ENCODE measurements at regions not wholly inside any gene's neighbourhood (a gene's known extent, or its start where the extent isn't known, plus 50 kb on each side); places are given as distances from the start of the nearest gene placed in this dataset.

GRCh38 chr12:3958534-3958933 lies 85.3 kb upstream of the PARP11 start:
- Histone ChIP-seq H3K36me3 (ENCODE audit: control insufficient read depth in 2 of 2, insufficient read depth in 2 of 2, low read length in 2 of 2) (no peaks in the 10 kb centered on the region), H3K27ac (ENCODE audit: low read length) (no peak overlapping the region), H3K4me1 (ENCODE audit: control insufficient read depth, insufficient read depth, low read length) (no peaks in the 10 kb centered on the region), H3K9ac (ENCODE audit: low read length in 2 of 2) (no peak overlapping the region), H3K27me3 (ENCODE audit: control insufficient read depth in 1 of 2, insufficient read depth in 2 of 2, low read length in 2 of 2) (peaks cover 0 to 2% of the 10 kb centered on the region in 2 donors), H3K4me3 (ENCODE audit: low read length in 2 of 2) (no peak overlapping the region), H3K9me3 (ENCODE audit: control insufficient read depth in 2 of 2, low read length in 2 of 2) (no peaks in the 10 kb centered on the region)

GRCh38 chr12:3951380-3952135 lies 78.4 kb upstream of the PARP11 start:
- no peak overlapping the region for H3K27ac ChIP-seq (ENCODE audit: low read length)
- no peaks in the 10 kb centered on the region for H3K4me1 ChIP-seq (ENCODE audit: control insufficient read depth, insufficient read depth, low read length)
- no peaks in the 10 kb centered on the region for H3K36me3 ChIP-seq (ENCODE audit: control insufficient read depth in 2 of 2, insufficient read depth in 2 of 2, low read length in 2 of 2)
- no peaks in the 10 kb centered on the region for H3K27me3 ChIP-seq (ENCODE audit: control insufficient read depth in 1 of 2, insufficient read depth in 2 of 2, low read length in 2 of 2)
- no peak overlapping the region for H3K4me3 ChIP-seq (ENCODE audit: low read length in 2 of 2)
- H3K9ac ChIP-seq (ENCODE audit: low read length in 2 of 2), result no peak overlapping the region
- no peaks in the 10 kb centered on the region for H3K9me3 ChIP-seq (ENCODE audit: control insufficient read depth in 2 of 2, low read length in 2 of 2)

GRCh38 chr12:3950714-3951320 lies 77.6 kb upstream of the PARP11 start:
- Histone ChIP-seq H3K27me3 (ENCODE audit: control insufficient read depth in 1 of 2, insufficient read depth in 2 of 2, low read length in 2 of 2) (no peaks in the 10 kb centered on the region), H3K9me3 (ENCODE audit: control insufficient read depth in 2 of 2, low read length in 2 of 2) (no peaks in the 10 kb centered on the region), H3K9ac (ENCODE audit: low read length in 2 of 2) (no peak overlapping the region), H3K4me1 (ENCODE audit: control insufficient read depth, insufficient read depth, low read length) (no peaks in the 10 kb centered on the region), H3K36me3 (ENCODE audit: control insufficient read depth in 2 of 2, insufficient read depth in 2 of 2, low read length in 2 of 2) (no peaks in the 10 kb centered on the region), H3K4me3 (ENCODE audit: low read length in 2 of 2) (no peak overlapping the region), H3K27ac (ENCODE audit: low read length) (no peak overlapping the region)

GRCh38 chr12:3947781-3948180 lies 74.6 kb upstream of the PARP11 start:
- no peaks in the 10 kb centered on the region for H3K9me3 ChIP-seq (ENCODE audit: control insufficient read depth in 2 of 2, low read length in 2 of 2)
- no peaks in the 10 kb centered on the region for H3K4me1 ChIP-seq (ENCODE audit: control insufficient read depth, insufficient read depth, low read length)
- no peak overlapping the region for H3K9ac ChIP-seq (ENCODE audit: low read length in 2 of 2)
- H3K4me3 ChIP-seq (ENCODE audit: low read length in 2 of 2), result no peak overlapping the region
- H3K36me3 ChIP-seq (ENCODE audit: control insufficient read depth in 2 of 2, insufficient read depth in 2 of 2, low read length in 2 of 2), result no peaks in the 10 kb centered on the region
- no peak overlapping the region for H3K27ac ChIP-seq (ENCODE audit: low read length)
- H3K27me3 ChIP-seq (ENCODE audit: control insufficient read depth in 1 of 2, insufficient read depth in 2 of 2, low read length in 2 of 2), result no peaks in the 10 kb centered on the region

- no peak overlapping the region for H3K9ac ChIP-seq (ENCODE audit: low read length in 2 of 2)
- H3K4me3 ChIP-seq (ENCODE audit: low read length in 2 of 2), result no peak overlapping the region
- no peak overlapping the region for H3K27ac ChIP-seq (ENCODE audit: low read length)
- H3K36me3 ChIP-seq (ENCODE audit: control insufficient read depth in 2 of 2, insufficient read depth in 2 of 2, low read length in 2 of 2), result no peaks in the 10 kb centered on the region
- no peaks in the 10 kb centered on the region for H3K9me3 ChIP-seq (ENCODE audit: control insufficient read depth in 2 of 2, low read length in 2 of 2)
- H3K27me3 ChIP-seq (ENCODE audit: control insufficient read depth in 1 of 2, insufficient read depth in 2 of 2, low read length in 2 of 2), result no peaks in the 10 kb centered on the region
- no peaks in the 10 kb centered on the region for H3K4me1 ChIP-seq (ENCODE audit: control insufficient read depth, insufficient read depth, low read length)
Measured at GRCh38 chr12:3945671-3946070, 72.5 kb upstream of the PARP11 start.

GRCh38 chr12:3944620-3945019 lies 71.4 kb upstream of the PARP11 start:
- no peaks in the 10 kb centered on the region for H3K4me1 ChIP-seq (ENCODE audit: control insufficient read depth, insufficient read depth, low read length)
- H3K9me3 ChIP-seq (ENCODE audit: control insufficient read depth in 2 of 2, low read length in 2 of 2), result no peaks in the 10 kb centered on the region
- no peaks in the 10 kb centered on the region for H3K27me3 ChIP-seq (ENCODE audit: control insufficient read depth in 1 of 2, insufficient read depth in 2 of 2, low read length in 2 of 2)
- no peak overlapping the region for H3K27ac ChIP-seq (ENCODE audit: low read length)
- no peak overlapping the region for H3K4me3 ChIP-seq (ENCODE audit: low read length in 2 of 2)
- no peak overlapping the region for H3K9ac ChIP-seq (ENCODE audit: low read length in 2 of 2)
- no peaks in the 10 kb centered on the region for H3K36me3 ChIP-seq (ENCODE audit: control insufficient read depth in 2 of 2, insufficient read depth in 2 of 2, low read length in 2 of 2)

- Histone ChIP-seq H3K27ac (ENCODE audit: low read length) (no peak overlapping the region), H3K4me1 (ENCODE audit: control insufficient read depth, insufficient read depth, low read length) (no peaks in the 10 kb centered on the region), H3K36me3 (ENCODE audit: control insufficient read depth in 2 of 2, insufficient read depth in 2 of 2, low read length in 2 of 2) (no peaks in the 10 kb centered on the region), H3K9ac (ENCODE audit: low read length in 2 of 2) (no peak overlapping the region), H3K9me3 (ENCODE audit: control insufficient read depth in 2 of 2, low read length in 2 of 2) (no peaks in the 10 kb centered on the region), H3K4me3 (ENCODE audit: low read length in 2 of 2) (no peak overlapping the region), H3K27me3 (ENCODE audit: control insufficient read depth in 1 of 2, insufficient read depth in 2 of 2, low read length in 2 of 2) (no peaks in the 10 kb centered on the region)
Measured at GRCh38 chr12:3938042-3938544, 64.9 kb upstream of the PARP11 start.

GRCh38 chr12:3935078-3935477 lies 61.9 kb upstream of the PARP11 start:
- Histone ChIP-seq H3K4me3 (ENCODE audit: low read length in 2 of 2) (no peak overlapping the region), H3K27ac (ENCODE audit: low read length) (no peak overlapping the region), H3K4me1 (ENCODE audit: control insufficient read depth, insufficient read depth, low read length) (no peaks in the 10 kb centered on the region), H3K36me3 (ENCODE audit: control insufficient read depth in 2 of 2, insufficient read depth in 2 of 2, low read length in 2 of 2) (no peaks in the 10 kb centered on the region), H3K9me3 (ENCODE audit: control insufficient read depth in 2 of 2, low read length in 2 of 2) (no peaks in the 10 kb centered on the region), H3K9ac (ENCODE audit: low read length in 2 of 2) (no peak overlapping the region), H3K27me3 (ENCODE audit: control insufficient read depth in 1 of 2, insufficient read depth in 2 of 2, low read length in 2 of 2) (peaks cover 4% of the 10 kb centered on the region in 2 donors)

GRCh38 chr12:3933819-3934192 lies 60.6 kb upstream of the PARP11 start:
- Histone ChIP-seq H3K36me3 (ENCODE audit: control insufficient read depth in 2 of 2, insufficient read depth in 2 of 2, low read length in 2 of 2) (no peaks in the 10 kb centered on the region), H3K27me3 (ENCODE audit: control insufficient read depth in 1 of 2, insufficient read depth in 2 of 2, low read length in 2 of 2) (peaks cover 7 to 8% of the 10 kb centered on the region in 2 donors), H3K4me1 (ENCODE audit: control insufficient read depth, insufficient read depth, low read length) (no peaks in the 10 kb centered on the region), H3K9me3 (ENCODE audit: control insufficient read depth in 2 of 2, low read length in 2 of 2) (no peaks in the 10 kb centered on the region), H3K9ac (ENCODE audit: low read length in 2 of 2) (no peak overlapping the region), H3K27ac (ENCODE audit: low read length) (no peak overlapping the region), H3K4me3 (ENCODE audit: low read length in 2 of 2) (no peak overlapping the region)

GRCh38 chr12:3933074-3933818 lies 60.0 kb upstream of the PARP11 start:
- peaks cover 7 to 9% of the 10 kb centered on the region in 2 donors for H3K27me3 ChIP-seq (ENCODE audit: control insufficient read depth in 1 of 2, insufficient read depth in 2 of 2, low read length in 2 of 2)
- H3K4me3 ChIP-seq (ENCODE audit: low read length in 2 of 2), result no peak overlapping the region
- no peak overlapping the region for H3K9ac ChIP-seq (ENCODE audit: low read length in 2 of 2)
- H3K4me1 ChIP-seq (ENCODE audit: control insufficient read depth, insufficient read depth, low read length), result no peaks in the 10 kb centered on the region
- H3K9me3 ChIP-seq (ENCODE audit: control insufficient read depth in 2 of 2, low read length in 2 of 2), result no peaks in the 10 kb centered on the region
- no peak overlapping the region for H3K27ac ChIP-seq (ENCODE audit: low read length)
- no peaks in the 10 kb centered on the region for H3K36me3 ChIP-seq (ENCODE audit: control insufficient read depth in 2 of 2, insufficient read depth in 2 of 2, low read length in 2 of 2)

All from stomach smooth muscle (tissue), 2 donors.